Hypothalamus (tissue), 51 donors: ENCODE measurements at regions not wholly inside any gene's neighbourhood (a gene's known extent, or its start where the extent isn't known, plus 50 kb on each side); places are given as distances from the start of the nearest gene placed in this dataset.
A peak's percentile ranks its signal among the peaks of the same experiment; 100 is the strongest.
"Not testable (repeated sequence)": the region's sequence is repeated elsewhere in the genome, so short reads cannot be mapped to it uniquely, and the experiment has no call there.

Experiments used
- DNase-seq, 51 donors: peaks; one replicate each; lab custom pipeline; 2025; lab: John Stamatoyannopoulos, UW

DNA sequence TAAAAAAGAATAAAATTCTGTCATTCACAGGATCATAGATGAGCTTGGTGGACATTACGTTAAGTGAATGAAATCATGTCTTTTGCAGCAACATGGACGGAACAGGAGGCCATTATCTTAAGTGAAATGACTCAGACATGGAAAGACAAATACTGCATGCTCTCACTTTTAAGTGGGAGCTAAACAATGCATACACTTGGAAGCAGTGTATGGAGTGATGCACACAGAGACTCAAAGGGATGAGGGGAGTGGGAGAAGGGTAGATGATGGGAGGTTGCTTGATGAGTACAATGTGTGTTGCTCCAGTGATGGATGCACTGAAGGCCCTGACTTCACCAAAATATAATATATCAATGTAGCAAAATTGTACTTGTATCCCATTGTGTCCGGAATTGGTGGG, 293.4 kb downstream of the CD109 start:
- DNase-seq = no peak

DNA sequence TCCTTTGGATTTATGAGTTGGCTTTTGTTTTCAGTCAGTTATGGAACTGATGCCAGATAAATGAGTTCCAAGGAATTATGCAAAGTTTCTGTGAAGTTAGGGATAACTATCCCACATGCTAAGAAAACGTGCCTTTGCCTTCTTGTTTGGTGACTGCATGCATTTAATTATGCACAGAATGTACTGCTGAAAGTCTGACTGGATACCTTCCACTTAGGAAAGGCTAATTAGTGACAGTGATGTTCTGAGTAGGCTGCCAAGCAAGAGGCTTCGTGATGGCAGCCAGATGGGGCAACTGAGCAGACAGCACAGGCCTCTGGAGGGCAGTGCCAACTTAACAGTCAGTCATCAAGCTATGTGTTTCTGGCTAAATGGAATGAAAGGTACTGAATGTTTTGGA, 289.9 kb downstream of the CD109 start:
- DNase-seq = peak in 1 of 51 donors; percentile 2

DNA sequence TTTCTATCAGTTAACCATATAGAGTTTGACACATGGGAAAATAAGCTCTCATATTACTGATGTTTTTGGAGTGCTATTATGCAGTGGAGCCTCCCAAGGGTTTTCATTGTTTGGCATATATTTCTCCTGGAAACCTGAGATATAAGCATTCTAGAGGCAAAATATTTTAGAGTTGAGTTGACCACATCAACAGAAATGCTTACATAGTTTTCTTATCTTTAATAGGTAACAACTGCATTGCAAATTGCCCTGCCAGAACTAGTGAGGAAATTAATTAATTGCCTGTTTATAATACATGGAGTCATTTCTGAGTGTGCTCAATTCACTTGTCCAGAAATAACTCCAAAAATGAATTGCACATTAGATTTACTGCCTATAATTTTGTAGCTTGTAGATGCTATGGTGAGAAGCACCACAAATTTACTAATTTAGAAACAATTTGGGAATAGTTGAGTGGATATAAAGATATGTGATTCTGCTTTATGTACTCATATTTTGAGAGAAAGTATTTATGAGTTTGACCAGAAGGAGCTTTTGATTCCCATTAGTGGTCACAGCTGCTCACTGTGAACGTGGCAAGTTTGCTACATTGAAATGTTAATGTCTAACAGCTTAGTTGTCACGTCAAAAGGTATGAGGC, 288.7 kb downstream of the CD109 start:
- no peak for DNase-seq

DNA sequence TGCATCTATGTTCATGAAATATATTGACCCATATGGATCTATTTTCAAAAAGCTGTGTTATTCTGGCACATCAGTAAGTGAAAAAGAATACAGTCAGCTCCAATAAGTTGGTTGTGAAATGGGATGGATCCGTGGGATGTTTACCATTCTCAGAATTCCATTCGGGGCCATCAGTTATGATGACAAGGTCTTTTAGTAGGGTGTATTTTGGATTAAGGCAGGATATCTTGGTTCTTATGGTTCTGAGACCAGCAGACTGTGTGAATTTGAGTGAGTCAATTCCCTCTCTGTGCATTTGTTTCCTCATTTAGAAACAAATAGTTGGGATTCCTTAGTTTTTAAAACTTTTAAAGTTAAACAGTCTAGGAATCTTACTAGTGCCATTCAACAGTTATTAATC, 287.4 kb downstream of the CD109 start:
- no peak for DNase-seq

DNA sequence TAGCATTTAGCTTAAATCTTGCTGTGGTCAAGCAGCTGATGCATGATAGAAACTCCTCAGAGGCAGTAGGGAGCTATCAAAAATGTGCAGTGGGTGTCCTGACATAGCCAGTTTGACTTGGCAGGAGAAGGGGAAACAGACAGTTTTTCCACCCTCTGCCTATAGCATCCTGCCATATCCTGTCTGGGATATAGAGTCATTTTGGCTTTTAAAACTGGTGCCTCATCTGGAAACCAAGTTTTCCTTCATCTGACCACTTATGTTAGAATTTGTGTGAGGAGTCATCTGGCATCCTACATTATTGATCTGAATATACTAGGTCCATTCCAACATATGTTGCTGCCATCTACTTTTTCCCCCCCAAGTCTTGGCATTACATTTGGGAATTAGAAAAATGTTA, 284.1 kb downstream of the CD109 start:
- no peak for DNase-seq

DNA sequence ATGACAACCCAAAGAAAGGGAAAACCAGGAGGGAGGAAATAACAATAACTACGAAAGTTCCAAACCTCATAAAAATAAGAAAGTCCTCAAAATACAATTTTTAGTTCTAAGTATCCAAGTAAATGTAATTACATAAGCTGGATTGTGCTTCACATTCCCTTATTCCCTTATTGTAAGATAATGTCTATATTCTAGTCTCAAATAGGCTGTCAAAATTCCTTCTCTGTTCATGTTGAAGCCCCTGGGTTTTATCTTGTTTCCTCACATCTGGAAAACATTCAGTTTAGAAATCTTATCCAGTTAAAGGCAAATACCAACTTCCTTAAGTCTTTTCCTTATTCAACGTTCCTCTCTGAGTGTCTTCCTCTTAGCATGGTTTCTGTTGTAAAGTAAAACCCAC, 282.3 kb downstream of the CD109 start:
- DNase-seq = no peak

DNA sequence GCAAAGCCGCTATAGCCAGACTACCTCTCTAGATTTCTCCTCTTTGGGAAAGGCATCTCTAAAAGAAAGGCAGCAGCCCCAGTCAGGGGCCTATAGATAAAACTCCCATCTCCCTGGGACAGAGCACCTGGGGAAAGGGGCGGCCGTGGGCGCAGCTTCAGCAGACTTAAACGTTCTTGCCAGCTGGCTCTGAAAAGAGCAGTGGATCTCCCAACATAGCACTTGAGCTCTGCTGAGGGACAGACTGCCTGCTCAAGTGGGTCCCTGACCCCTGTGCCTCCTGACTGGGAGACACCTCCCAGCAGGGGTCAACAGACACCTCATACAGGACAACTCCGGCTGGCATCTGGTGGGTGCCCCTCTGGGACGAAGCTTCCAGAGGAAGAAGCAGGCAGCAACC, 276.5 kb downstream of the CD109 start:
- DNase-seq = not testable (repeated sequence)

DNA sequence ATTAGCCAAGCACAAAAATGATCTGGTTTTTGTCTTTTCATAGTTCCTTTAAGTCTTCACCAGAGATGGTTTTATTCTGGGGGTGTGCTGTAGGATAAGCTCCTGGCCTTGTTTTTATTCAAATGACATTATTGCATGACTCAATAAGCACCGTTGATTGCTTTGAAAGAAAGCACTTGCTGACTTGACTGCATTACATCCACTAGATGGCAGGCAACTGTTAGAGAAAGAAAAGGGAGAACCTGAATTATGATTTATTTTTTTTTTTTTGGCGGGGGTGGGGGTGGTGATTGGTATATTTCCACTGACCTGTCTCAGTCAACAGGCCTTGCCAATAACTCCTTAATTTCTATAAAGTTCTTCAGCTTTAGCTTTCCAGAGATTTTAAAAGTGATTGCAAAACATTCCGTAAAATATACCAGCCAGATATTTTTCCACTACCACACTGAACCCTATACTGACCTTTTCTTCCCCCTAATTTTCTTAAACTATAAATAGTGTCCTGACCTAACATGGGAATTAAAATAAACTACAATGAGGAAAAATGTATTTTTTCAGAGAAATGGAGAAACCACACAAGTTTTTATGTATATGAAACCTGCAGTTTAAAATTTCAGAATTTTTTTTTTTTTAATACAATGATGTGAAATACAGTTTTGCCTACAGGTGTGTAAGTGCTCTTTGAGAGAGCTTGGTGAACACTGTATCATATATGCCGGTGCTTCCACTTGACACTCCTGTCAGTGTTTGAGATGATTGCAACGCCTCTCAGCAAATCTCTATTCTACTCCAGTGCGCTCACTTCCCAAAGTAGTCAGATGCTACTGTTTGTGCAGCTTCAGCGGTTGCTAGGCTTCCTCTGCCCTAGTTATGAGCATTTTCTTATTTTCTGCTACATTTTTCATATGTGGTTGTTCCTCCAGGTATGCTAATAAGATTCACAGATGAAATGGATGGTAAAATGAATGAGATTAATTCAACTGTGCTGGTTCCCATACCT, 274.3 kb downstream of the CD109 start:
- DNase-seq = peak in 1 of 51 donors; percentile 10

DNA sequence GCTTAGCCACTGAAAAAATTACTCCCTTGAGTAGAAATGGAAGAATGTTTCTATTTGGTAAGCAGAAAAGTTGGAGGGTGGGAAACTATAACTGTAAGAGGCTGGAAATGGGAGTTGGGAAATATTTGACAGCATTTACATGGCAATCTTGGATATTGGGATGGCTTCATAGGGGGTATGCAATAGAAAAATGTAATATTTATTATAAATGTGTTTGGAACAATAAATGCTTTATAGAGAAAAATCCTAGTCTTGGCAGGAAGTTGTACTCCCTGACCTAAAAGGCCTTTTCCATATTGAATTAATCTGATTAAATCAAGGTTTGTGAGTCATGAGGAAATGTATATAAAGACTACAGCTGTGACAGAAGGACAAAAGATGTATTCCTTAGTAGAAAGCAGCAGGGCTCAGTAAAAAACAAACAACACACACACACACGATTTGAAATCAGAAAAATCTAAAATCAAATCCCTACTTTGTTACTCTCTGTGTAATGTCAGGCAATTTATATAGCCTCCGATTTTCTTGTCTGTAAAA, 272.3 kb downstream of the CD109 start:
- DNase-seq = no peak

DNA sequence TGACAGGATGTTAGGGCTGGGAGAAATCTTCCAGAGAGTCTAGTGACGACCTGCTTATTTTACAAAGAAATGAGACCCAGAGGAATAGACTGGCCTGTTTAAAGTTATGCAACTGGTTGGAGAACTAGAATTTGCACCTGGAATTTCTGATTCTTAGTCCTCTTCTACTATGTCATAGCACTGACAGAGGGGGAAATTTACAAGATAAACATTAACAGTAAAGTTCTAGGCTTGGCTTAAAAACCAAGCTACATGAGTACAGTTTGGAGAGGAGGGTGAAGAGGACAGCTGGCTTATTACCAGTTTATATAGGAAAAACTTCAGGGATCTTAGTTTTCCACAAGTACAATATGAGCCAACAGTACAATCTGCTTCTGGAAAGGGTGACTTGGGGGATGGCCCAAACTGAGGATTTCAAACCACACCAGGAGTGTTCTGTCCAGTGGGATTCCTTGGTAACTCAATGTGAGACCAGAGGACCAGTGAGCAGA, 269.6 kb downstream of the CD109 start:
- DNase-seq = no peak

DNA sequence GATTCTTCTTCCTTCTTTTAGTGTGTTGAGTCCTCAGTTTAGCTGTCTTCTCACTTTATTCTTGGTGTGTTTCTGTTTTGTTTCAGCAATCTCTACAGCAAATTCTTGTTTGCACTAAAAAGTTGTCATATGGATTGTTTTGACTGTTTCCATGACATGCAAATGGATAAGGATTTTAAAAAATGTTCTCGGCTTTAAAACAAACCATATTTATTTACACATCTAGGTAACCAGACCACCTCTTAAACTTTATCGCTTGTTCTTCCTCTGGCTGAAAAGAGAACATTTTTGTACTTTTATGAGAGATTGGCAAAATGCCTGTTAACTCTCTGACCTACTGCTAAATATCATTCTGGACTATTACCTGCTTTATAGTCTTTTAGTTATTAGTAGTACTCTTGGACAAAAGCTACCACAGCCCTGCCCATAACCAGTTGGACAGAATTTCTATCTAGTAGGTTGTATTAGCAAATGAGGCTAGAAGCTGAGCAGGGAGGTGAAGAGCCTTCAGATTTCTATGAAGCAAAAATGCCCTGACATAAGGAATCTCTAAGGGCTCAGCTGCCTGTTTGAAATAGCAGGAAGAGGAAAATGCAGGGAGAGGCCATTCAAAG, 268.3 kb downstream of the CD109 start:
- DNase-seq = no peak

DNA sequence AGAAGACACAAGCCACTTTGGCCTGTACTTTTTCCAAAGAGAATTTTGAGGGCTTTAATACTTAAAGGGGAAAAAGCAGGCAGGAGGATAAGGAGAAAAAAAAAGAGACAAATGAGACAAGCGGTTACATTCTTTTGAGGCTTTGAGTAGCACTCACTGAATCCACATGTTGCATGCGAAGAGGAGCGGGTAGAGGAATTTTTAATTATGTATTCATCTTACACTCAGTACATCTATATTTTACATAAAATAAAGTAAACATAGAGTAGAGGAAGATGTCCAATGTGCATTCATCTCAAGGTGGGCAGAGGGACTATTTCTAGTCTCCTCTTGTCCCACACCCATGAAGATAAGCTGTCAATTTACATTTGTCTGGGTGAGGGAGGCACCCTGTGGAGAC, 266.9 kb downstream of the CD109 start:
- no peak for DNase-seq

DNA sequence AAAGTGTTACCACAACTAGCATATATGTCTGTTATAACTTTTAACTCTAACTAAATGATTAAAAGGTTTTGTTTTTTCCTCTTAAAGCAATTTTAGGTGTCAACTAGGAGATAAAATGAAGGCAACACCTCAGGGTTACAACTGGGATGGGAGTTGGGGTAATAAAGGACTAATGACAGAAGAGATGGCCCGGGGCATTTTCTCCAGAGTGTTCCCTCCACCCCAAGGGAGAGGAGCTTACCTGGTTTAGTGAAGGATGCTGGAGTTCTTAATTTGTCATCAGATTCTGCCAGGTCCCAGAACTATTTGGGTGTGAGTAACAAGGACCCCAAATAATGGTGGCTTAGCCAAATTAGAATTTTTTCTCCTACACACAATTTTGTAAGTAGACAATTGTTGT, 260.3 kb downstream of the CD109 start:
- no peak for DNase-seq

DNA sequence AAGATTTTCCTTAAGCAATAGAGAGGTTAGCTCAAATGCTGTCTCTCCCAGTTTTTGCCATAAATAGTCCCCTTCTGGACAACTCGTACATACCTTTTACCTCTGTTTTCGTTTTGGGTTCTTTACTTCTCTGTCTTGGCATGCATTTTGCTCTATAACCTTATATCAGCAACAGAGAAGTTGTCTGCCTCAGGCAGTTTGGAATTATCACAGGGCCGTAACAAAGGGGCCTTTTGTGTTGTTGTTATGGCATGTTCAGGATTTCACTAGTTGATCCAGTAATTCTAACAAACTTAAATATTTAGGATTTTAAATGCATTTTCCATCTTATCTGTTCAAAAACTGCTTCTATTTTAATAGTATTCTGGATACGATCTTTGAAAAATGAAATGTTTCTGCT, 259.8 kb downstream of the CD109 start:
- no peak for DNase-seq

DNA sequence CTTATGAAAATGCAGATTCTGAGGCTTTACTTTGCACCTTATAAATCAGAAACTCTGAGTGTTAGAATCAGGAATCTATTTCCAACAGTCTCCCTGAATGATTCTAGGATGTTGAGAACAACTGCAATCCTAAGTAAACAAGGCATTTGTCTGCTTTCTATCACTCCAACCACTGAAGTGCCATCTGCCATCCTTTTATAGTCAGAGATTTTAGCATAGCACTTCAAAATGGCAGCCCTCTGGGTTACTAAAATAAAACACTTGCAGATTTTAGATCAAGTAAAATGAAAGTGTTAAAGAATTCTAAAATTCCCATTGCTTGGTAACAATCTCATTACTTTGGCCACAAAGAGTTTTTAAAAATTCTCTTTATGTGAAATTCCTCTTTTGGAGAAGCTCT, 258.9 kb downstream of the CD109 start:
- no peak for DNase-seq

DNA sequence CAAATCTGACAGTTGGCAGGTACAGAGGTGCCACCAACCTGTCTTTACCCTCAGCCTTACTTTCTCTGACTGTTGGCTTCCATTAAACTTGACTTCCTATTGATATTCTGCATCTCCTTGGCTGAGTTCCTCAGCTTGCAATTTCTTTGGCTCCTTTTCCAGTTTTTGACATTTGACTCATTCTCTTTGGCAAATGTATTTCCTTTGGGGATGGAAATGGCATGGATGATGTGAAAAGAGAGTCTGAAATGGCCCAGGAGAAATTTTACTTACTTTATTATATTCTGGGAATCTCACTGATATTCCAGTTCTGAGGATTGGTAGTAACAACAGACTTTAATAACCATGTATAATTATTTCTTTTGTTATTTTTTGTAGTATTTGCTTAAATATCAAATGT, 255.2 kb downstream of the CD109 start:
- no peak for DNase-seq

DNA sequence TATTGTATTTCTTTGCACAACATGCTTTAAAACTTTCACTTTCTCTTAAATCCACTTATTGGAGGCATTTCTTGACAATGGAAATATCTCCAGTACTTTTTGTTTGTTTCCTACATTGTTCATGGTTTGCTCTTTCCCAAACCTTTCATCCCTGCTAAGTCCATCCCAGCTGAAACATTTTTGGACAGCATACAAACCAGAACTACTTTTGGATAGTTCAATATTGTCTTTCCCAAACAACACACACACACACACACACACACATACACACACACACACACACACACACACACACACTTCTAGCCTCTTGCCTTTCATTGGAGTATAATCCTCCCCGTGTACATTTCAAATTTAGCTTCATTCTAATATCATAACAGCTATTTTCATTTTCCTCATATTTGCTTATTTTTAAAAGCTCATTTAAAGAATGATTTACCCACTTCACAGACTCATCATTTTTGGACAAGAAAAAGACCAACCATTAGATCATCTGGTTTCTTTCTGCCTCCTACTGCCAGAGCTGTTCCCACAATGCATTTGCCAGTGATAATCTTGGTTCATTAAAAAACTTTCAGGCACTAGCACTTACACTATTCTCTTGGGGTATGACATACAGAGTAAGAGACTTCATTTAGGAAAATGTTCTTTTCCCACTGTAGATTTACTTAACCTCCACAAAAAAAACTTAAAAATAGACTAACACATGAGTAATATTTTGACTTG, 248.1 kb downstream of the CD109 start:
- DNase-seq = no peak

DNA sequence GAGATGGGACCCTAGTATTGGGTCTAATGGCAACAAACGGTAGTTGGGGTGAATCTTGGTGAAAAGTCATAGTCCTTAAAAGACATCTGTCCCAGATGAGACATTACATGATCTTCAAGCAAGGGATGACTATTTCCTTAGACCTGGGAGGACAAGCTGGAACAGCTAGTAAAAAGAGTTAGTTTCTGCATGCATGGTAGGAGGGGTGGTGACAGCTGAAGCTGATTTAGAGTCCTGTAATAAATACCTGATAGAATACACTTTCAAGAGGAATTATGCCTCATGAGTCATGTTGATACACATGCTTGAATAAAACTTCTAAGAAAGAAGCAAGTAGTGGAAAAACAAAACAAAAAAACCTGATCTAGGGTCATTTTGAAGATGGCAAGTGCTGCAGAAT, 247.4 kb downstream of the CD109 start:
- no peak for DNase-seq

DNA sequence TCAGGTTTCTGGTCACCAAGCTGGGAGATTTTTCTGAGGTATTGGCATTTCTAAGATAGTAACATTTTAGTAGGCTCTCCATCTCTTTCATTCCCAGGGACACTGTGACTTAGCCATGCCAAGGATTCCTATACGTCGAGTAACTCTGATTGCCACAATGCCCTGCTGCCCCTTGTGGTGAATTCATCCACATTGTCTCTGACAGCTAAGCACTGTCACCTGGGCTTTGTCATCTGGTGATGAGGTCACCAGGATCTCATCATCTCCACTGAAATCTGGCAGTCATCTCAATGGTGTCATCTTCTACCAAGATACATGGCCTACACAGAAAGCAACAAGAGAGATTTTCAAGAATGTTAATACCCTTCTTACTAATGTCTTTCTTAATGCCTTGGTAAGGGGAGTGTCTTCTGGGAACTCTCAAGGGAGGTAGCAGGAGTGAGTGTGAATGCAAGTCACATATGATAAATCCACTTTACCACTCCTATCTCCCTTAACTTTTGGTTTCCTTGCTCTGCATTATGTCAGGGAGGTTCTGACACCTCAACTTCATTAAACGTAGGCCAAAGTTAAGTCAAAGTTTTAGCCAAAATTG, 246.7 kb downstream of the CD109 start:
- no peak for DNase-seq

DNA sequence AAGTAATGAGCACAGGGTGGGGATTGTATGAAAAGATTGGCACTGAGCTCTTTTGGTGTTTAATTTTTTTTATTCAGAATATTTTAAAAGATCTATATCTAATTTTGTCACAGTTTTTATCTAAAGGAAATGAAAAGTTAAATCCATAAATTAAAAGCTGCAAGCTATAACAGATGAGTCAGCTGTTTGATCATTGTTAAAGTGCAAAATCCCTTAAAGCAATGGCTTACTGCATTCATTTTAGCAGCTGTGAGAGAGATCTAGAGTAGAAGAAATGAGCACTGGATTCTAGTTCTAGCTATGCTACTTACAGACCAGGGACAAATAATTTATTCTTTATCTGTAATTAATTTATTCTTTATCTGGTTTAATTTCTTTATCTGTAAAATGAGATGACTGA, 245.9 kb downstream of the CD109 start:
- DNase-seq = no peak
